K562 (cell line): ENCODE measurements at regions not wholly inside any gene's neighbourhood (a gene's known extent, or its start where the extent isn't known, plus 50 kb on each side); places are given as distances from the start of the nearest gene placed in this dataset.
"Not testable (repeated sequence)": the region's sequence is repeated elsewhere in the genome, so short reads cannot be mapped to it uniquely, and the experiment has no call there.

Experiments used
- ATAC-seq: fragments of 200-7000 bp; cut with Tn5 transposase; 3 replicates; pipeline ENCODE4 v1.9.1; 2020; ENCODE audit warnings: moderate library complexity
- BruUV-seq: library from RNA; stranded (reverse); fragments of 400-500 nt; replicated peaks from 2 replicates; lab custom pipeline; 2021; lab: Mats Ljungman, UMichigan
- CTCF ChIA-PET: fragments of 300-600 bp; formaldehyde crosslinking; extraction: SDS; loops from one replicate; lab custom pipeline; 2021; ENCODE audit warnings: low intra/inter-chr PET ratio; lab: Yijun Ruan, JAX
- POLR2A ChIA-PET: fragments of 300-600, 350-650 bp; sonication (Branson Sonifier 250); formaldehyde crosslinking; extraction: SDS; loops from one replicate; lab custom pipeline; 2021; ENCODE audit warnings: antibody characterized with exemption, inconsistent platforms; lab: Yijun Ruan, JAX
- DNase-seq, 4 experiments: peaks; one replicate each; pipeline versions ENCODE4 v3.0.0 to v3.0.0-alpha.2; 2011 to 2018; ENCODE audit warnings: low spot score in 3 of 4, mixed read lengths in 3 of 4; ENCODE audit errors: extremely low read depth in 1 of 4
- FAIRE-seq: peaks from 2 replicates; lab custom pipeline; 2011; peaks lifted over from hg19 to GRCh38; lab: Jason Lieb, UNC
- H2AFZ ChIP-seq: 2 replicates; pipeline ENCODE4 v1.6.0; 2011; ENCODE audit warnings: low read depth, low read length, control low read depth, inconsistent platforms
- H3K27ac ChIP-seq: fragments of 200-600 bp; 3 replicates; pipeline ENCODE4 v1.8.0; 2011; ENCODE audit warnings: low read depth, mild to moderate bottlenecking, control low read depth, inconsistent platforms, low read length, moderate library complexity, mixed read lengths; ENCODE audit errors: extremely low read depth
- H3K27me3 ChIP-seq, 2 experiments: fragments of 300-600 bp in 1 of 2; 2 replicates in 1 of 2; 3 replicates in 1 of 2; pipeline versions ENCODE4 v1.6.0 to v1.8.0; 2011; ENCODE audit warnings: inconsistent platforms in 2 of 2, low read length in 2 of 2, mild to moderate bottlenecking in 1 of 2, mixed read lengths in 1 of 2, moderate library complexity in 1 of 2; ENCODE audit not compliant: control insufficient read depth in 2 of 2, insufficient read depth in 2 of 2
- H3K36me3 ChIP-seq: fragments of 300-600 bp; 3 replicates; pipeline ENCODE4 v1.8.0; 2011; ENCODE audit warnings: mild to moderate bottlenecking, low read length, inconsistent platforms; ENCODE audit not compliant: control insufficient read depth, insufficient read depth
- H3K4me1 ChIP-seq, 2 experiments: fragments of 200-600 bp in 1 of 2; replicated peaks in 1 of 2; 2 replicates in 1 of 2; 3 replicates in 1 of 2; pipeline versions ENCODE4 v1.5.1 to v1.8.0; 2011; ENCODE audit warnings: inconsistent platforms in 2 of 2, low read length in 2 of 2, mild to moderate bottlenecking in 1 of 2, mixed read lengths in 1 of 2, moderate library complexity in 1 of 2; ENCODE audit not compliant: control insufficient read depth in 2 of 2, insufficient read depth in 2 of 2
- H3K4me2 ChIP-seq: 2 replicates; pipeline ENCODE4 v1.6.1; 2011; ENCODE audit warnings: low read length, control low read depth, inconsistent platforms, mixed read lengths; ENCODE audit not compliant: insufficient read depth
- H3K4me3 ChIP-seq: fragments of 200-600 bp; sonication (generic), shearing (Covaris generic); 2 replicates; pipeline ENCODE4 v1.5.1; 2016; ENCODE audit warnings: control low read depth, inconsistent platforms
- H3K79me2 ChIP-seq: fragments of 200-600 bp; 3 replicates; pipeline ENCODE4 v1.8.0; 2011; ENCODE audit warnings: low read length, inconsistent platforms; ENCODE audit not compliant: control insufficient read depth, insufficient read depth
- H3K9ac ChIP-seq, 2 experiments: 2 replicates each; pipeline versions ENCODE4 v1.6.0 to v1.6.1; 2011; ENCODE audit warnings: low read depth in 2 of 2, low read length in 2 of 2, control low read depth in 1 of 2, inconsistent platforms in 1 of 2, mild to moderate bottlenecking in 1 of 2, mixed read lengths in 1 of 2; ENCODE audit not compliant: insufficient read depth in 1 of 2
- H3K9me1 ChIP-seq: one replicate; pipeline ENCODE4 v1.6.0; 2011; ENCODE audit warnings: inconsistent platforms, mild to moderate bottlenecking, low read length, moderate library complexity; ENCODE audit not compliant: control insufficient read depth, insufficient read depth
- H3K9me3 ChIP-seq: replicated peaks from 2 replicates; pipeline ENCODE4 v1.5.1; 2011; ENCODE audit warnings: low read depth, low read length, inconsistent platforms; ENCODE audit not compliant: control insufficient read depth, insufficient read depth
- H4K20me1 ChIP-seq: replicated peaks from 2 replicates; pipeline ENCODE4 v1.6.1; 2011; ENCODE audit warnings: low read length, inconsistent platforms, mixed read lengths; ENCODE audit not compliant: control insufficient read depth, insufficient read depth
- ZNF512 ChIP-seq: IDR thresholded peaks from 2 replicates; pipeline ENCODE4 v1.6.1; 2016; ENCODE audit warnings: missing genetic modification characterization, missing compliant biosample characterization
- WGBS: fragments of 100-300 bp; shearing (Covaris generic); methylation state at CpG from one replicate; pipeline ENCODE4 v1.1.6; 2016; ENCODE audit warnings: low coverage, mixed read lengths; ENCODE audit not compliant: insufficient coverage; ENCODE audit errors: missing lambda C conversion rate; 5-methylcytosine and 5-hydroxymethylcytosine counted together
- in situ Hi-C: fragments of 300-500 bp; cut with MboI; formaldehyde crosslinking; loops from 4 replicates; pipeline ENCODE4 v1.15.0; 2018; ENCODE audit warnings: inconsistent platforms, mixed read lengths
- intact Hi-C: fragments of 100-400 bp; cut with micrococcal nuclease; formaldehyde crosslinking; loops from 2 replicates; pipeline ENCODE4 v1.14.2; 2022

- CTCF ChIA-PET, POLR2A ChIA-PET, H3K9me3 ChIP-seq, H4K20me1 ChIP-seq, FAIRE-seq, H3K4me3 ChIP-seq, DNase-seq, H3K9ac ChIP-seq, H3K36me3 ChIP-seq, in situ Hi-C loops, BruUV-seq, H3K27ac ChIP-seq, H3K9me1 ChIP-seq, H3K4me2 ChIP-seq, intact Hi-C loops, ATAC-seq, H2AFZ ChIP-seq, H3K79me2 ChIP-seq, H3K4me1 ChIP-seq: not testable (repeated sequence)
- peaks cover 7 to 13% of the 10 kb centered on the region in 2 experiments for H3K27me3 ChIP-seq
- WGBS: 2% methylated on average over 3 of the region's 6 CpGs
Measured at GRCh38 chr7:153958789-153959188, 93.4 kb upstream of the DPP6 start.

- WGBS: 1% methylated on average over 6 of the region's 6 CpGs
- BruUV-seq, H3K4me1 ChIP-seq, H2AFZ ChIP-seq, H3K4me3 ChIP-seq, H3K4me2 ChIP-seq, in situ Hi-C loops, H3K9me3 ChIP-seq, H3K9ac ChIP-seq, DNase-seq, H3K27me3 ChIP-seq, H3K27ac ChIP-seq, ATAC-seq, CTCF ChIA-PET, H4K20me1 ChIP-seq, FAIRE-seq, H3K36me3 ChIP-seq, POLR2A ChIA-PET, intact Hi-C loops, H3K9me1 ChIP-seq, H3K79me2 ChIP-seq: not testable (repeated sequence)
- TF ChIP-seq ZNF512 (tag): peak; percentile 54
Measured at GRCh38 chr7:153964481-153965112, 87.6 kb upstream of the DPP6 start.

GRCh38 chr7:153969016-153969415 lies 83.2 kb upstream of the DPP6 start:
- ATAC-seq, in situ Hi-C loops, H4K20me1 ChIP-seq, H3K36me3 ChIP-seq, H3K4me2 ChIP-seq, POLR2A ChIA-PET, CTCF ChIA-PET, BruUV-seq, H3K27me3 ChIP-seq, H3K4me3 ChIP-seq, H2AFZ ChIP-seq, intact Hi-C loops, H3K9ac ChIP-seq, H3K4me1 ChIP-seq, H3K27ac ChIP-seq, FAIRE-seq, DNase-seq, H3K9me3 ChIP-seq, H3K9me1 ChIP-seq, H3K79me2 ChIP-seq: not testable (repeated sequence)
- WGBS: 0% methylated on average over 2 of the region's 4 CpGs
